HCT116 (cell line): ENCODE measurements at regions not wholly inside any gene's neighbourhood (a gene's known extent, or its start where the extent isn't known, plus 50 kb on each side); places are given as distances from the start of the nearest gene placed in this dataset.

Experiments used
- ATAC-seq: fragments of 200-7000 bp; cut with Tn5 transposase; 2 replicates; pipeline ENCODE4 v1.9.1; 2020; ENCODE audit warnings: mild to moderate bottlenecking, moderate library complexity
- BruUV-seq: library from RNA; stranded (reverse); fragments of 400-500 nt; replicated peaks from 2 replicates; lab custom pipeline; 2021; lab: Mats Ljungman, UMichigan
- CTCF ChIA-PET: fragments of 300-600 bp; sonication (Branson Sonifier 250); formaldehyde crosslinking; loops from one replicate; lab custom pipeline; 2021; ENCODE audit warnings: antibody characterized with exemption; lab: Charles Lee
- POLR2A ChIA-PET: fragments of 300-600, 350-600 bp; sonication (Branson Sonifier 250); formaldehyde crosslinking; loops from one replicate; lab custom pipeline; 2021; ENCODE audit warnings: antibody characterized with exemption; lab: Charles Lee
- RAD21 ChIA-PET, 2 experiments: fragments of 300-600 bp; sonication (Branson Sonifier 250); formaldehyde crosslinking; loops; one replicate each; lab custom pipeline; 2023; ENCODE audit warnings: low total read pairs in 2 of 2; ENCODE audit not compliant: uncharacterized antibody in 2 of 2, unreplicated experiment in 2 of 2, low non-redundant PET in 1 of 2; lab: Charles Lee
- DNase-seq: peaks from one replicate; pipeline ENCODE4 v3.0.0-alpha.2; 2010; ENCODE audit warnings: low read depth, low spot score
- H2AFZ ChIP-seq: fragments of 200-600 bp; shearing (Covaris generic), sonication (generic); 2 replicates; pipeline ENCODE4 v1.6.1; 2017; ENCODE audit warnings: low read depth, mixed run types, mixed read lengths, antibody characterized with exemption, low read length; ENCODE audit not compliant: poor library complexity, severe bottlenecking
- H3K27ac ChIP-seq: 2 replicates; pipeline ENCODE4 v1.5.1; 2012; ENCODE audit warnings: low read depth, low read length
- H3K27me3 ChIP-seq: fragments of 200-600 bp; sonication (generic); 2 replicates; pipeline ENCODE4 v1.6.1; 2016; ENCODE audit warnings: mixed run types, low read length, mixed read lengths; ENCODE audit not compliant: insufficient read depth
- H3K36me3 ChIP-seq, 2 experiments: fragments of 200-500 bp in 1 of 2; fragments of 200-600 bp in 1 of 2; sonication (Bioruptor generic) in 1 of 2; sonication (generic) in 1 of 2; 2 replicates each; pipeline versions ENCODE4 v1.5.1 to v1.6.1; 2014 to 2016; ENCODE audit warnings: low read length in 2 of 2, inconsistent platforms in 1 of 2, mixed read lengths in 1 of 2, mixed run types in 1 of 2; ENCODE audit not compliant: insufficient read depth in 2 of 2, control insufficient read depth in 1 of 2
- H3K4me1 ChIP-seq, 2 experiments: fragments of 200-600 bp in 1 of 2; sonication (generic) in 1 of 2; 2 replicates each; pipeline versions ENCODE4 v1.5.1 to v1.6.1; 2012 to 2017; ENCODE audit warnings: low read length in 2 of 2, inconsistent platforms in 1 of 2, mild to moderate bottlenecking in 1 of 2, mixed read lengths in 1 of 2, mixed run types in 1 of 2, moderate library complexity in 1 of 2; ENCODE audit not compliant: insufficient read depth in 2 of 2, control insufficient read depth in 1 of 2
- H3K4me2 ChIP-seq: fragments of 200-600 bp; sonication (generic); 2 replicates; pipeline ENCODE4 v1.6.1; 2017; ENCODE audit warnings: mixed run types, low read length, mixed read lengths
- H3K4me3 ChIP-seq, 2 experiments: fragments of 200-600 bp in 1 of 2; sonication (generic) in 1 of 2; replicated peaks in 1 of 2; 2 replicates each; pipeline ENCODE4 v1.5.1; 2011 to 2016; ENCODE audit warnings: low read length in 2 of 2, control low read depth in 1 of 2, low read depth in 1 of 2, mild to moderate bottlenecking in 1 of 2, mixed read lengths in 1 of 2, mixed run types in 1 of 2
- H3K79me2 ChIP-seq: fragments of 200-600 bp; sonication (generic); 2 replicates; pipeline ENCODE4 v1.6.1; 2017; ENCODE audit warnings: mild to moderate bottlenecking, mixed run types, low read length, moderate library complexity, mixed read lengths; ENCODE audit not compliant: insufficient read depth
- H3K9ac ChIP-seq: fragments of 200-600 bp; sonication (generic); 2 replicates; pipeline ENCODE4 v1.6.1; 2016; ENCODE audit warnings: low read length, mixed read lengths
- H3K9me2 ChIP-seq: fragments of 200-600 bp; sonication (generic), shearing (Covaris generic); 2 replicates; pipeline ENCODE4 v1.6.1; 2017; ENCODE audit warnings: mixed run types, mild to moderate bottlenecking, moderate library complexity; ENCODE audit not compliant: insufficient read depth
- H3K9me3 ChIP-seq, 2 experiments: fragments of 200-500 bp in 1 of 2; fragments of 200-600 bp in 1 of 2; sonication (Bioruptor generic) in 1 of 2; sonication (generic) in 1 of 2; 2 replicates each; pipeline ENCODE4 v1.6.1; 2014 to 2017; ENCODE audit warnings: low read length in 2 of 2, mixed read lengths in 2 of 2, inconsistent platforms in 1 of 2, low read depth in 1 of 2, mild to moderate bottlenecking in 1 of 2, mixed run types in 1 of 2, moderate library complexity in 1 of 2; ENCODE audit not compliant: control insufficient read depth in 1 of 2, insufficient read depth in 1 of 2
- H4K20me1 ChIP-seq: fragments of 200-600 bp; sonication (generic), shearing (Covaris generic); 2 replicates; pipeline ENCODE4 v1.6.1; 2017; ENCODE audit warnings: mixed run types, mild to moderate bottlenecking, moderate library complexity; ENCODE audit not compliant: insufficient read depth
- ATF3 ChIP-seq: IDR thresholded peaks from 2 replicates; pipeline ENCODE4 v1.6.1; 2012
- ELF1 ChIP-seq: IDR thresholded peaks from 2 replicates; pipeline ENCODE4 v1.6.1; 2012; ENCODE audit warnings: low read depth, borderline replicate concordance
- EZH2 ChIP-seq: fragments of 200-600 bp; sonication (generic); IDR thresholded peaks from 2 replicates; pipeline ENCODE4 v1.6.1; 2017; ENCODE audit warnings: antibody characterized with exemption, mixed run types
- EZH2phosphoT487 ChIP-seq: fragments of 200-600 bp; IDR thresholded peaks from 2 replicates; pipeline ENCODE4 v1.6.1; 2018; ENCODE audit warnings: antibody characterized with exemption, borderline replicate concordance
- JUND ChIP-seq: IDR thresholded peaks from 2 replicates; pipeline ENCODE4 v1.6.1; 2012
- MAX ChIP-seq: IDR thresholded peaks from 2 replicates; pipeline ENCODE4 v1.6.1; 2012
- POLR2AphosphoS5 ChIP-seq: IDR thresholded peaks from 2 replicates; pipeline ENCODE4 v1.6.1; 2011; ENCODE audit warnings: mild to moderate bottlenecking, low read depth, low read length, moderate library complexity
- RAD21 ChIP-seq: IDR thresholded peaks from 2 replicates; pipeline ENCODE4 v1.6.1; 2012; ENCODE audit warnings: low read depth, mild to moderate bottlenecking
- SIN3A ChIP-seq: IDR thresholded peaks from 2 replicates; pipeline ENCODE4 v1.6.1; 2012; ENCODE audit warnings: low read depth
- SP1 ChIP-seq: IDR thresholded peaks from 2 replicates; pipeline ENCODE4 v1.6.1; 2012; ENCODE audit warnings: low read depth
- ZBTB33 ChIP-seq: IDR thresholded peaks from 2 replicates; pipeline ENCODE4 v1.6.1; 2011; ENCODE audit warnings: mild to moderate bottlenecking, low read length, moderate library complexity; ENCODE audit not compliant: insufficient replicate concordance; ENCODE audit errors: extremely low read depth
- ZFX ChIP-seq: fragments of 450-650 bp; IDR thresholded peaks from 2 replicates; pipeline ENCODE4 v1.6.1; 2017
- intact Hi-C: fragments of 100-400 bp; cut with micrococcal nuclease; formaldehyde crosslinking; loops from 2 replicates; pipeline ENCODE4 v1.10.0; 2022
- TF ChIP-seq, protein P1 (sequence below): IDR thresholded peaks from 2 replicates; pipeline ENCODE4 v1.6.1; 2012; ENCODE audit warnings: low read depth

- no peak overlapping the region for H2AFZ ChIP-seq
- peaks cover 12 to 18% of the 10 kb centered on the region in 2 experiments for H3K9me3 ChIP-seq
- RAD21 ChIA-PET, result no interaction called here
- no peaks in the 10 kb centered on the region for H3K9me2 ChIP-seq
- DNase-seq (no peak), ATAC-seq (no peak)
- no peak overlapping the region for H3K4me2 ChIP-seq
- no peaks in the 10 kb centered on the region for H4K20me1 ChIP-seq
- H3K27ac ChIP-seq, result no peak overlapping the region
- H3K9ac ChIP-seq, result no peak overlapping the region
- no peak overlapping the region for H3K4me3 ChIP-seq
- CTCF ChIA-PET, result no interaction called here
- intact Hi-C loops, result no loop called here
- H3K4me1 ChIP-seq, result no peaks in the 10 kb centered on the region
- BruUV-seq, result no TSS peak
- H3K27me3 ChIP-seq, result no peaks in the 10 kb centered on the region
- H3K36me3 ChIP-seq, result no peaks in the 10 kb centered on the region
- POLR2A ChIA-PET, result no interaction called here
- TF ChIP-seq ZBTB33, result no peak
- no peaks in the 10 kb centered on the region for H3K79me2 ChIP-seq
Measured at GRCh38 chr1:239186487-239186886, 199.9 kb upstream of the CHRM3 start.

DNA sequence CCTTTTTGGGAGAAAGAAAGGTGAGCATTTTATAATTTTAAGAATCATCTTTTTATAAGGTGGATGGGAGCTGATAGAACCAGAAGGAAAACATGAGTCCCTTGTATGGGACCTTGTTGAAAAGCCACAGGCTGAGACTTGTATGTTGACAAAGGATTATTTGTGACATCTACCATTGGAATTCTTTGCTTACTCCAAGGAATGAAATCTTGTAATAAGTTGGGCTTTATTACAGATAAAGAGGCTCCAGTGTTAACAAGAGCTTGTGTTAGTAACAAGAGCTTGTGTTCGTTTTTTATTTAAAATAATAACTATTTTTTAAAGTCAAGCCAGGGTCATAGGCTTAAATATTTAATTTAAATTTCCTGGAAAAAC lies 201.1 kb upstream of the CHRM3 start:
- Histone ChIP-seq H3K27ac (no peak overlapping the region), H3K27me3 (no peaks in the 10 kb centered on the region), H3K9me2 (no peaks in the 10 kb centered on the region), H3K9ac (no peak overlapping the region), H3K4me3 (no peak overlapping the region), H3K36me3 (no peaks in the 10 kb centered on the region), H4K20me1 (no peaks in the 10 kb centered on the region), H3K4me1 (no peaks in the 10 kb centered on the region), H3K4me2 (no peak overlapping the region), H3K79me2 (no peaks in the 10 kb centered on the region), H2AFZ (no peak overlapping the region), H3K9me3 (peaks cover 9 to 12% of the 10 kb centered on the region in 2 experiments)
- intact Hi-C loops, result no loop called here
- POLR2A ChIA-PET, result no interaction called here
- no peak for ATAC-seq
- no peak for DNase-seq
- CTCF ChIA-PET, result no interaction called here
- RAD21 ChIA-PET, result no interaction called here
- BruUV-seq, result no TSS peak
- TF ChIP-seq POLR2AphosphoS5 (no peak), MAX (no peak), SIN3A (no peak), EZH2phosphoT487 (no peak), ZBTB33 (no peak), ATF3 (no peak), RAD21 (no peak), JUND (no peak), ZFX (no peak), EZH2 (no peak), SP1 (no peak), ELF1 (no peak)
- TF ChIP-seq, protein P1, sequence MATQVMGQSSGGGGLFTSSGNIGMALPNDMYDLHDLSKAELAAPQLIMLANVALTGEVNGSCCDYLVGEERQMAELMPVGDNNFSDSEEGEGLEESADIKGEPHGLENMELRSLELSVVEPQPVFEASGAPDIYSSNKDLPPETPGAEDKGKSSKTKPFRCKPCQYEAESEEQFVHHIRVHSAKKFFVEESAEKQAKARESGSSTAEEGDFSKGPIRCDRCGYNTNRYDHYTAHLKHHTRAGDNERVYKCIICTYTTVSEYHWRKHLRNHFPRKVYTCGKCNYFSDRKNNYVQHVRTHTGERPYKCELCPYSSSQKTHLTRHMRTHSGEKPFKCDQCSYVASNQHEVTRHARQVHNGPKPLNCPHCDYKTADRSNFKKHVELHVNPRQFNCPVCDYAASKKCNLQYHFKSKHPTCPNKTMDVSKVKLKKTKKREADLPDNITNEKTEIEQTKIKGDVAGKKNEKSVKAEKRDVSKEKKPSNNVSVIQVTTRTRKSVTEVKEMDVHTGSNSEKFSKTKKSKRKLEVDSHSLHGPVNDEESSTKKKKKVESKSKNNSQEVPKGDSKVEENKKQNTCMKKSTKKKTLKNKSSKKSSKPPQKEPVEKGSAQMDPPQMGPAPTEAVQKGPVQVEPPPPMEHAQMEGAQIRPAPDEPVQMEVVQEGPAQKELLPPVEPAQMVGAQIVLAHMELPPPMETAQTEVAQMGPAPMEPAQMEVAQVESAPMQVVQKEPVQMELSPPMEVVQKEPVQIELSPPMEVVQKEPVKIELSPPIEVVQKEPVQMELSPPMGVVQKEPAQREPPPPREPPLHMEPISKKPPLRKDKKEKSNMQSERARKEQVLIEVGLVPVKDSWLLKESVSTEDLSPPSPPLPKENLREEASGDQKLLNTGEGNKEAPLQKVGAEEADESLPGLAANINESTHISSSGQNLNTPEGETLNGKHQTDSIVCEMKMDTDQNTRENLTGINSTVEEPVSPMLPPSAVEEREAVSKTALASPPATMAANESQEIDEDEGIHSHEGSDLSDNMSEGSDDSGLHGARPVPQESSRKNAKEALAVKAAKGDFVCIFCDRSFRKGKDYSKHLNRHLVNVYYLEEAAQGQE, result no peak
